Activated effector memory CD4-positive, alpha-beta T cell treated with Interleukin-2 at 50 U/mL for 16 hours (primary cell): ENCODE measurements at regions not wholly inside any gene's neighbourhood (a gene's known extent, or its start where the extent isn't known, plus 50 kb on each side); places are given as distances from the start of the nearest gene placed in this dataset.
"Not testable (repeated sequence)": the region's sequence is repeated elsewhere in the genome, so short reads cannot be mapped to it uniquely, and the experiment has no call there.

Experiments used
- DNase-seq: peaks from one replicate; pipeline ENCODE4 v3.0.0-alpha.2; 2020

GRCh38 chr11:45382133-45382878, 96.2 kb upstream of the SYT13 start:
- no peak for DNase-seq

GRCh38 chr11:45379162-45379863, 93.2 kb upstream of the SYT13 start:
- no peak for DNase-seq

DNA sequence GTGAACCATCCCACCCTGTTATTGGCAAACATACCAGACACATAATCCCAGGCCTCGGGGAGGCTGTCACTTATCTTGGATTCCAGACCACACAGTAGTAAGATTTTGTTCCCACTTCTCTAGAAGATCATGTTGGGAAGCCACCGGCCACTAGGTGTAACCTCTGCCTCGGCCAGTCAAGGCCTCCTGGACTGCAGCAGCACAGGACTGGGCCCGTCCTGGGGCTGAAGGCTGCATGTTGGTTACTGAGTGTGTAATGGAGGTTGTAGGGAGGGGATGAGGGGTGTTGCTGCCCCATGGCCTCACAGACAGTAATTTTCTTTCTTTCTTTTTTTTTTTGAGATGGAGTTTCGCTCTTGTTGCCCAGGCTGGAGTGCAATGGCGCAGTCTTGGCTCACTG, 92.4 kb upstream of the SYT13 start:
- no peak for DNase-seq

DNA sequence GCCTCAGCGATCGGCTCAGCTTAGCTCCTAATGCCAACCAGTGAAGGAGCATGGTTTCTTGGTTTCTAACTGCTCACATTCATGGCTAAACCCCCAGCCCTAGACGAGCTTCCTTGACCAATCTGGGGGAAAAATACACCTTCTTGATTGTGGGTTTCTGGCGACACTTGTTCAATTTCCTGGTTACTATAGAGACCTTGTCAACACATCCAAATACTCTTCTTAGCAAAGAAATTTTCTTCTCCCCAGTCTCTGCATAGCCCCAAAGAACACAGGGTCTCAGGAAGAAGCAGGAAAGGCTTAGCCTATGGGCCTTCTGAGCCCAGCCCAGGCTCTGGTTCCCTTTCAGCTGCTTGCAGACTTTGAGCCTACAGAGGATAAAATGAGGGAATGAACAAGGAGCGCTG, 88.5 kb upstream of the SYT13 start:
- no peak for DNase-seq

GRCh38 chr11:45374130-45374529, 88.0 kb upstream of the SYT13 start:
- DNase-seq: no peak

GRCh38 chr11:45373506-45374035, 87.4 kb upstream of the SYT13 start:
- DNase-seq: no peak

DNA sequence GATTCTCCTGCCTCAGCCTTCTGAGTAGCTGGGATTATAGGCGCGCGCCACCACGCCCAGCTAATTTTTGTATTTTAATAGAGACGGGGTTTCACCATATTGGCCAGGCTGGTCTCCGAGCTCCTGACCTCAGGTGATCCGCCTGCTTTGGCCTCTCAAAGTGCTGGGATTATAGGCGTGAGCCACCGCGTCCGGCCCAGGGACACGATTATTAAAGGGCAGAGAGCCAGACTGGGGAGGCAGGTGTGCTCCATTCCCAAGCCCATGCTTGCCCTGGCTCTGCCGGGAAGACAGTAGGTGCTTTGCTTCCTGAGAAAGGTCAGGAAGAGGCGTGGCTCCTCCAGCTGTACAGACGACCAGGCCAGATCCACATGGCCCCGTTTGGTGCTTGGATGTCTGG, 86.3 kb upstream of the SYT13 start:
- not testable (repeated sequence) for DNase-seq

- DNase-seq: peak; percentile 44
Observed at GRCh38 chr11:45371251-45372115, 85.3 kb upstream of the SYT13 start.

DNA sequence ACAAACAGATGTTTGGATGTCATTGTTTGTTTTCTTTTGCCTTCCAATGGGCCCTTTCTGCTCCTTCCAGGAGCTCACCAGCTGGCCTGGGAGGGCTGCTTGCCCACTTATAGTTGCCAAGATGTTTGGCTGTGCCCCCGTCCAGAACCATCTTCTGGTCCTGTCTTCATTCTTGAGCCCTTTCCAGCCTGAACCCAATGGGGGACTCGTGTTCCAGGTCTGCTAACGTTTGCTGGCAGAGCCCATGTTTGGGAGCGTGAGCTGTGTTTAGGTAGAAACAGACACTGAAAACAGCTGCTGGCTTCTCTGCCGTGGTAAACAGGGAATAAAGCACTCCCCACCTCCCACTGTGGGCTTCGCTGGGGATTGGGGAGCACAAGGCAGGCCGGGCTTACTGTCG, 83.2 kb upstream of the SYT13 start:
- DNase-seq: no peak

DNA sequence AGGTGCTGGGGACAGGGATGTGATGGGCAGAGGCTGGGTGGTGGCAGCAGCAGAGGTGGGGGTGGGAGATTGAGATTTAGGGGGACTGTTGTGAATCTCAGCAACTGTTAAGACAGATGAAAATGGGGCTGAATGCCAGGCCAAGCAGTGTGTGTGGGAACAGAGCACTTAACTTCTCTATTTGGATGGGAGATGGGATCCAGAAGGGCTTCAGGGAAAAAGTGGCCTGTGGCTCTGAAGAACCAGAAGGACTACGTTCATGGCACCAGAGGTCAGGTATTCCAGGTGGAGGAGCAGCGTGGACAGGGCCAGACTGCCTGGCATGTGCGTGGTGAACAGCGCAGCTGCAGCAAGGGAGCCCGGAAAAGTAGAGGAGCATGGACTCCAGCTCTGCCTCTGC, 82.6 kb upstream of the SYT13 start:
- no peak for DNase-seq

GRCh38 chr11:45366619-45367190, 80.6 kb upstream of the SYT13 start:
- no peak for DNase-seq

- no peak for DNase-seq
Observed at GRCh38 chr11:45365961-45366618, 79.9 kb upstream of the SYT13 start.

DNA sequence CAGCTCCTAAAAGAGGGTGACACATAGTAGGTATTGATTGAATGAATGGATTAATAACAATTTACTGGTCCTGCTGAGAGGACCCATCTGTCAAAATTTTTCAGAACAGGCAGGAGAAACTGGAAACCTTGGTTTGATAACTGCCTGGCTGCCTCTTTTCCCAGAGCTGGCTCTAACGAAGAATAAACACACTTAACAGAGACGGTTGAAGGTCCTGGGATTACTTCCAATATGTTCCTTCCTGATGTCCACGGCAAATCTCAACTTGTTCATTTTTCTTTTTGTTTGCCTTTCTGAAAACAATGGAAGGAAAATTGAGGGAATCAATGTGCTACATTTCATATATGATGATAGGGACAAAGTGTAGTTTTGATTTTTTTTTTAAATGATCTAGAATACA, 76.5 kb upstream of the SYT13 start:
- no peak for DNase-seq

GRCh38 chr11:45361551-45361950, 75.4 kb upstream of the SYT13 start:
- DNase-seq: no peak

DNA sequence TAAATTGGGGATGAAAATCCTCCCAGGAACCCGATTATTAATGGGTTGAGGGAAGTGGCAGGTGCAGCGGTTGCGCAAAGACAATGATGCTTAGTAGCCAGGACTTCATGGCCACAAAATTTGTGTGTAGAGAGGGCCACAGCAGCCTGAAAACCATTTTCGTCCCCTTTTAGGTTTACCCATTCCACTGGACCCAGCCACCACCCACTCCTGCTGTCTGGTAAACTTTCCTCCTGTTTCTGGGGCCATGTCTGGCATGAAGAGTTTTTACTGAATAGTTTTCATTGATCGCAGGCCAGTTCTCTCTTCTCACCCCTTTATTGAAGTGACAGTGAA, 69.5 kb upstream of the SYT13 start:
- no peak for DNase-seq

DNA sequence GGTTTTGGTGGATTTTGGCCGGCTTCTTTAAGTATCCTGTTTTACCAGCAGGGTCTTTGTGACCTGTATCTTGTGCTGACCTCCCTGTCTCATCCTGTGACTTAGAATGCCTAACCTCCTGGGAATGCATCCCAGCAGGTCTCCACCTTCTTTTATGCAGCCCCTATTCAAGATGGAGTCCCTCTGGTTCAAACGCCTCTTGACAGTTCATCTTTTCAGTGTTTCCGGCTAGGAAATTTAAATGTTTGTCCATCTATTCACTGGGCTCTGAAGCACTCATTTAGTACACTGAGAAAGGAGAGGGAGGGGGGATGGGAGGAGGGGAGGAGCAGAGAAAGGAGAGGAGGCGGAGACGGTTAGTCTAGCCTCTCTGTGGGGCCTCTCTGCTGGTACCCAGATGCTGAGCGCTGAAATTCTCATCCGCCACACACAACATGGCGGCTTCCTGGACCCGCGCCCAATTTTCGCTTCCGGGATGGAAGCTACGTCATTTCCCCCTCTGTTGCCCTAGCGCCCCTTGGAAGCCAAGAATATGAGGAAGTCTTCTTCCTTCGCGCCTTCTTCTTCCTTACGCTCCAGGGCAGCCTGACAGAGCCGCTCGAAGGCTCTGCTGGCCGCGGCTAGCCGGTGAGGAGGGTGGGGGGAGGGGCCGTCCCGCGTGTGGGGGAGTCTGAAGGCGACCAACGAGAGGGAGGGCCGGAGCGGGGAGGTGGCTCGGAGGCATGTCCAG, 69.0 kb upstream of the SYT13 start:
- peak; percentile 84 for DNase-seq

DNA sequence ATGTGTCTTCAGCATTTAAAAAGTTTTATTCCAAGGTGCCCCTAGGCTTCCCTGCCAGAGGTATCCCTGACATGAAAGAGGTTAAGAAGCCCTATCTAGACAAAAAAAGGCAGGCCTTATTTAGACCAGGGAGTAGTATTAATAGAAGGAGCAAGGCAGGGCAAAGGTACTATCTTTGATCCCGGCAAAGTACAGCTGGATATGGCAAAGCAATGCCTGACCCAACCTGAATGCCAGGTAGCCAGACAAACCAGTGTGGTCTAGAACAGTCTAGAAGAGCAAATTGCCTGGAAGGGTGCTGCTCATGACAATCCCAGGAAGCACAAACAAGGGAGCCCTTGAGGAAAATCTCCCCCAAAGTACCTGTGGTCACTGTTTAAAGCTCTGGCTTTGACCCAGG, 62.6 kb upstream of the SYT13 start:
- DNase-seq: no peak

- no peak for DNase-seq
Observed at GRCh38 chr11:45347348-45348082, 61.4 kb upstream of the SYT13 start.

GRCh38 chr11:45345491-45345890, 59.4 kb upstream of the SYT13 start:
- no peak for DNase-seq

DNA sequence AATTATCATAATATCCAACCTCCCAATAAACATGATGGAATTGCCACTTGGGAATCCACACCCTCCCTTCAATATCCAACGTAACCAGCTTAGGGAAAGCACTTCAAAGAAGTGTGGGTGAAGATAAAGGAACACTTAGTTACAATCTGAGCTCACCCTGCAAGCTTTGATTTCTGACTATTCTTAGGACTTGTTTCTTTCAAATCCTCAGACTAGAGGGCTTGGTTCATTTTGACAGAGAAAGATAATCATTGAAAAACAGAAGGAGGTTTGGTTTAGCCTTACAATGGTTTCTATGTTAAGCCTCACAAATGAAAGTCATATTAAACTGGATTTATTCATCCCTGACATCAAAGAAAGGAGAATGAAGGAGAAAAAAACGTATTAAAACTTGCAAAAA, 57.9 kb upstream of the SYT13 start:
- DNase-seq: no peak

- DNase-seq: no peak
Observed at GRCh38 chr11:45343444-45343843, 57.3 kb upstream of the SYT13 start.
